ENCODE measurements at regions not wholly inside any gene's neighbourhood (a gene's known extent, or its start where the extent isn't known, plus 50 kb on each side); places are given as distances from the start of the nearest gene placed in this dataset.

DNA sequence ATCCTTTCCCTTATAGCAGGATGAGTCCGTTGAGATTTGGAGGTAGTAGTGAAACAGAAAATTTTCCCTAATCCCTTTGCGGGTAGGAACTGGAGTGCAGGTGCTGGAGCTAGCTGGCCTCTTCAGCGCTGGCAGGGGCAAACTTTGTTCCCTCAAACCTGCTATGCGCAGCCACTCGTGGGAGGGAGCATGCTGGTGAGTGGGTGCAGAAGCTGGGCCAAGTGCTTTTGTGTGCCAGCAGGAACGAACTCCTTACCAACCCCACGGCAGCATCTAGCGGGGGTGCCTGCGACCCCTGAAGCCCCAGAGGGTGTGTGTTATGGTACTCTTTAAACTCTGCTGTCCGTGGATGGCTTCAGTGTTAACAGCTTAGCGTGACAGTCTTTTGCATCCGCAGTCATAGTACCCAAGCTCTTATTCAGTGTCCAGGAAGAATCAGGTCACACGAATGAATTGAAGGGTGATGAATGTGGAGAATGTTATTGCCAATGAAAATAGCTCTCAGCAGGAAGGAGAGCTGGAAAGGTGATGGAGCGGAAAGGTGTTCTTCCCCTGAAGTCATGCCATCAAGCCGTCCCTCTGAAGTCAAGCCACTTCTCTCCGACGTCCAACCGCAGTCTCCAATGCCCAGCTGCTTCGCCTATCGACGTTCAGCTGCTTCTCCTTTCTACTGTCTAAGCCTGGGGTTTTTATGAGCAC lies 1445.1 kb upstream of the CDH9 start:
- TF ChIP-seq, protein P1, sequence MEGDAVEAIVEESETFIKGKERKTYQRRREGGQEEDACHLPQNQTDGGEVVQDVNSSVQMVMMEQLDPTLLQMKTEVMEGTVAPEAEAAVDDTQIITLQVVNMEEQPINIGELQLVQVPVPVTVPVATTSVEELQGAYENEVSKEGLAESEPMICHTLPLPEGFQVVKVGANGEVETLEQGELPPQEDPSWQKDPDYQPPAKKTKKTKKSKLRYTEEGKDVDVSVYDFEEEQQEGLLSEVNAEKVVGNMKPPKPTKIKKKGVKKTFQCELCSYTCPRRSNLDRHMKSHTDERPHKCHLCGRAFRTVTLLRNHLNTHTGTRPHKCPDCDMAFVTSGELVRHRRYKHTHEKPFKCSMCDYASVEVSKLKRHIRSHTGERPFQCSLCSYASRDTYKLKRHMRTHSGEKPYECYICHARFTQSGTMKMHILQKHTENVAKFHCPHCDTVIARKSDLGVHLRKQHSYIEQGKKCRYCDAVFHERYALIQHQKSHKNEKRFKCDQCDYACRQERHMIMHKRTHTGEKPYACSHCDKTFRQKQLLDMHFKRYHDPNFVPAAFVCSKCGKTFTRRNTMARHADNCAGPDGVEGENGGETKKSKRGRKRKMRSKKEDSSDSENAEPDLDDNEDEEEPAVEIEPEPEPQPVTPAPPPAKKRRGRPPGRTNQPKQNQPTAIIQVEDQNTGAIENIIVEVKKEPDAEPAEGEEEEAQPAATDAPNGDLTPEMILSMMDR (IDR thresholded peaks at IDR 0.05; ENCODE audit: extremely low read depth, insufficient read depth, missing control alignments), result no peak
- in situ Hi-C loops (cut with MboI; ENCODE audit: low pct_unique_long_range_greater_than_20kb, low sequenced_read_pairs, unreplicated experiment), result no loop called here
- no peak for DNase-seq (ENCODE audit: low spot score)

DNA sequence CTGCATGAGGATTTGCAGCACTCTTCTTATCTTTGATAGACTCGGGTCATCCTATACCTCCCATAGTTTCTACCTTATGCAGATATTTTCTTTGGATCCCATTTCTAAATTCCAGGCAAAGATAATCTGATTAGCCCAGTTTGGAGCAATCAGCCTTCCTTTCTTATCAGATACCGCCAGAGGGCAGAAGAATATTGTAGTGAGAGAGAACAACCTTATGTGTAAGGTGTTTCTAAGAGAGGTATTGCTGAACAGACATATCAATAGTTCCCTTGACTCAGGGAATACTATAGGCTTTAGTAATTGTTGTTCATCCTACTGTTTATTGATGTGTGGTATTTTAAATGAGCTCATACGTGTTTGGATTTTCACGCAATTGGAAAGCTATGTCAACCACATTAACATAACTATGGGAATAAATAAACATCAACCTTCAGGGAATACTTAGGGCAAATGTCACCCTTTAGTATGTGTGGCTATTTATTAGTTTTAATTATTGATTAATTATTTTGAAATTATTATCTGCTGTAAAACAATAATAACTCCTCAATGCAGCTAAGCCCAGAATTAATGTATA lies 1435.2 kb upstream of the CDH9 start:
- no peak for DNase-seq (ENCODE audit: low spot score)
- TF ChIP-seq, protein P1 (IDR thresholded peaks at IDR 0.05; ENCODE audit: extremely low read depth, insufficient read depth, missing control alignments), result peak; percentile 27
- in situ Hi-C loops (cut with MboI; ENCODE audit: low pct_unique_long_range_greater_than_20kb, low sequenced_read_pairs, unreplicated experiment), result no loop called here

DNA sequence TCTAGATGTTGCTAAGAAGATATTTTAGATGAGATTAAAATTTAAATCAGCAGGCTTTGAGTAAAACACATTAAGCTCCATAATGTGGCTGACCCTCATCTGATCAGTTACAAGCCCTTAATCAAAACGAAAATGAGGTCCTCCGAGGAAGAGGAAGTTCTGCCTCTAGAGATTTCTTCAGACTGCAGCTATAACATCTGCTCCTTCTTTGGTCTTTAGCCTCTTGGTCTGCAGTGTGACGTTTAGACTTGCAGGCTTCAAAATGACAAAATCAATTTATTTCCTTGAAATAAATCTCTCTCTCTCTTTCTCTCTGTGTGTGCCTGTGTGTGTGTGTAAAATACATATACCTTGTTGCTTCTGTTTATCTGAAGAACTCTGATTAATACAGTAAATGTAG lies 1429.8 kb upstream of the CDH9 start:
- TF ChIP-seq, protein P1 (IDR thresholded peaks at IDR 0.05; ENCODE audit: extremely low read depth, insufficient read depth, missing control alignments), result no peak
- peak; percentile 9 for DNase-seq (ENCODE audit: low spot score)
- in situ Hi-C loops (cut with MboI; ENCODE audit: low pct_unique_long_range_greater_than_20kb, low sequenced_read_pairs, unreplicated experiment), result no loop called here

DNA sequence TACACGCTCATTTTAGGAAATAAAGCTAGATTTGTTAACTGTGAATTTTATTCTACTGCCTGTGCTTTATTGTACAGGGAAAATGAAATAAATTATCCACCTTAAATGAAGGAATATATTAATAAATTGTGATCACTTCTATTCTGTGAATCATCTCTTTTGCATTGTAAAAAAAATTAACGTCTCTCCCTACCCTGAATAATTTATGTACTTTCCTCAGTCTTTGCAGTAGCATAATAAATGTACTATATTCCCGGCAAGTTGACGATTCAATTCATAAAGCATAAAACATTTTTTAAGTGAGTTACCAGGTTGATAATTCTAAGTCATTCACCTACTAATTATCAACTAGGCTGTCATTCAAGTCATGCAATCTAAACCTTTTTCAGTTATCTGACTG lies 1425.3 kb upstream of the CDH9 start:
- no peak for DNase-seq (ENCODE audit: low spot score)
- TF ChIP-seq, protein P1 (IDR thresholded peaks at IDR 0.05; ENCODE audit: extremely low read depth, insufficient read depth, missing control alignments), result no peak
- in situ Hi-C loops (cut with MboI; ENCODE audit: low pct_unique_long_range_greater_than_20kb, low sequenced_read_pairs, unreplicated experiment), result no loop called here

DNA sequence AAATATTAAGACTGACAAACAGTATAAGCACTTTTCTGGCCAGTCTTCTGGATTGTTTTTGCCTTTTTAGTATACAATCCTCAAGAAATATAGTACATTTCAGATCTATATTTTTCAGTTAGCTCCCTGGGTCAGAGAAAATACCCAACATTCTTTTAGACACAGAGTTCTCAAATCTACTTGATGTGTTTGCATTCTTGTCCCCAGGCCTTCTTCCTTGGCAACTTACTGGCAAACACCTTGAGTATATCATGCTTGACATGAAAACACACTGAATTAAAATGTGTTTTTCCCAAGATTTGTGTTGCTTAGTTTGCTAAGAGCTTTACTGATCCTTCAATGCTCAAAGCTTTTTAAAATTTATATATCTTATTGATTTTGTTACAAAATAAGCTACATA lies 1413.1 kb upstream of the CDH9 start:
- TF ChIP-seq, protein P1 (IDR thresholded peaks at IDR 0.05; ENCODE audit: extremely low read depth, insufficient read depth, missing control alignments), result no peak
- no peak for DNase-seq (ENCODE audit: low spot score)
- in situ Hi-C loops (cut with MboI; ENCODE audit: low pct_unique_long_range_greater_than_20kb, low sequenced_read_pairs, unreplicated experiment), result no loop called here

DNA sequence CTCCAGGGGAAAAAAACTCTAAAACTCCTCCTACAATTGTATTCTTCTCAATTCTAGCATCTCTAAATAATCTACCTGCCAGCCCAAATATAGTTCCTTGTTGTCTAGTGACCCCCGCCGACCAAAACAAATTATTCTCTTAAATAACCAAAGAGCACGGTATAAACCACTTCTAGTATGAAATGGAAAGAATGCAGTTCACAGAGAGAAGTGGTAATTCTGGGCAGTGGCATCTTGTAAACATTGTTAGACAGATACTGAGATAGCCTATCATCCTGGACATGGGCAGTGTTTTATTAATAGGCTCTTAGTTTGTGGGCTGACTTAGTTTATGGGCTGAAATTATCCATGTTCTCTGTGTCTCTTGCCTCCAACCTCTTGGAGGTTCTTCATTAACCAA lies 1412.6 kb upstream of the CDH9 start:
- DNase-seq (ENCODE audit: low spot score), result no peak
- in situ Hi-C loops (cut with MboI; ENCODE audit: low pct_unique_long_range_greater_than_20kb, low sequenced_read_pairs, unreplicated experiment), result no loop called here
- TF ChIP-seq, protein P1 (IDR thresholded peaks at IDR 0.05; ENCODE audit: extremely low read depth, insufficient read depth, missing control alignments), result no peak
